ENCODE measurements at regions not wholly inside any gene's neighbourhood (a gene's known extent, or its start where the extent isn't known, plus 50 kb on each side); places are given as distances from the start of the nearest gene placed in this dataset.

GRCh38 chr4:86432559-86433134 is 72.8 kb upstream of the MAPK10 start:
- H3K27me3 ChIP-seq (replicated peaks in 1 of 7) = no peaks in the 10 kb centered on the region

GRCh38 chr4:86439293-86439692 is 79.4 kb upstream of the MAPK10 start:
- no peak for DNase-seq
- H3K36me3 ChIP-seq = no peaks in the 10 kb centered on the region
- no peaks in the 10 kb centered on the region for H3K27me3 ChIP-seq (replicated peaks in 1 of 7)
- no peak overlapping the region for H3K4me3 ChIP-seq
- H3K27ac ChIP-seq = no peak overlapping the region
- no peaks in the 10 kb centered on the region for H3K9me3 ChIP-seq
- 65 to 79% (median 75%) methylated on average over 2 of the region's 2 CpGs for WGBS, 5 donors
- TF ChIP-seq POLR2A (IDR thresholded peaks at IDR 0.05) (no peak), CTCF (IDR thresholded peaks at IDR 0.05 in 8 of 11, conservative IDR thresholded peaks at IDR 0.05 in 3 of 11) (no peak), POLR2AphosphoS5 (IDR thresholded peaks at IDR 0.05) (no peak)
- intact Hi-C loops (cut with DNase I; ENCODE audit: low total_unique reads) = no loop called here
- no peaks in the 10 kb centered on the region for H3K4me1 ChIP-seq

More at GRCh38 chr4:86432559-86433134, 72.8 kb upstream of the MAPK10 start:
- H3K36me3 ChIP-seq = no peaks in the 10 kb centered on the region
- H3K4me3 ChIP-seq = no peak overlapping the region
- no peaks in the 10 kb centered on the region for H3K9me3 ChIP-seq
- intact Hi-C loops (cut with DNase I; ENCODE audit: low total_unique reads) = no loop called here
- H3K27ac ChIP-seq = no peak overlapping the region
- TF ChIP-seq POLR2A (IDR thresholded peaks at IDR 0.05) (no peak), CTCF (IDR thresholded peaks at IDR 0.05 in 8 of 11, conservative IDR thresholded peaks at IDR 0.05 in 3 of 11) (no peak), POLR2AphosphoS5 (IDR thresholded peaks at IDR 0.05) (no peak)
- H3K4me1 ChIP-seq = no peaks in the 10 kb centered on the region
- no peak for DNase-seq

GRCh38 chr4:86441175-86441936 is 81.5 kb upstream of the MAPK10 start:
- H3K9me3 ChIP-seq = no peaks in the 10 kb centered on the region
- H3K36me3 ChIP-seq = no peaks in the 10 kb centered on the region
- no peaks in the 10 kb centered on the region for H3K4me1 ChIP-seq
- H3K27ac ChIP-seq = no peak overlapping the region
- intact Hi-C loops (cut with DNase I; ENCODE audit: low total_unique reads) = no loop called here
- no peaks in the 10 kb centered on the region for H3K27me3 ChIP-seq (replicated peaks in 1 of 7)
- no peak overlapping the region for H3K4me3 ChIP-seq
- no peak for DNase-seq
- 50 to 80% (median 71%) methylated on average over 3 of the region's 3 CpGs for WGBS, 5 donors
- TF ChIP-seq POLR2AphosphoS5 (IDR thresholded peaks at IDR 0.05) = no peak
- no peak for TF ChIP-seq CTCF (IDR thresholded peaks at IDR 0.05 in 8 of 11, conservative IDR thresholded peaks at IDR 0.05 in 3 of 11)
- TF ChIP-seq POLR2A (IDR thresholded peaks at IDR 0.05) = no peak

DNA sequence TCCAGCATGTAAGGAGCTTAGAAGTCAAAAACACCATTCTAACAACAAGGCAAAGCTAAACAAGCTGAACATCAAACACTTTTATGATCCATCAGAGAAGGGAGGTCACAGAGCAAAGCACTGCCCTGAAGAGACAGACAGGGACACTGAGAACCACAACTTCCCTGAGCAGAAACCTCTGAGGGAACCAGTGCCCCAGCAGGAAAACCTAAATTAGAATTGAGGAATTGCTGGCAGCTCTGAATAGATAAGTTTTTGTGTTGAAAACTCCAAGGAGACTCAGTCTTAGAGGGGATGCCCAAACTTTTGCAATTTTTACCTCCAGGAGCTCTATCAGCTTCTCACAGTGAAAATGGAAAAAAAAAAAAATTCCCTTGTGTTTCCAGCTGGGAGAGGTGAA is 83.0 kb upstream of the MAPK10 start:
- H3K9me3 ChIP-seq = no peaks in the 10 kb centered on the region
- DNase-seq = no peak
- intact Hi-C loops (cut with DNase I; ENCODE audit: low total_unique reads) = no loop called here
- no peaks in the 10 kb centered on the region for H3K4me1 ChIP-seq
- H3K27ac ChIP-seq = no peak overlapping the region
- H3K36me3 ChIP-seq = no peaks in the 10 kb centered on the region
- H3K27me3 ChIP-seq (replicated peaks in 1 of 7) = no peaks in the 10 kb centered on the region
- H3K4me3 ChIP-seq = no peak overlapping the region
- TF ChIP-seq POLR2A (IDR thresholded peaks at IDR 0.05) (no peak), POLR2AphosphoS5 (IDR thresholded peaks at IDR 0.05) (no peak), CTCF (IDR thresholded peaks at IDR 0.05 in 8 of 11, conservative IDR thresholded peaks at IDR 0.05 in 3 of 11) (no peak)

All from spleen (tissue), 11 donors.